IMR-90 (cell line): ENCODE measurements at regions not wholly inside any gene's neighbourhood (a gene's known extent, or its start where the extent isn't known, plus 50 kb on each side); places are given as distances from the start of the nearest gene placed in this dataset.

Experiments used
- MAFK ChIP-seq: IDR thresholded peaks from 2 replicates; pipeline ENCODE4 v1.6.1; 2012; ENCODE audit warnings: low read depth, low read length, improper control_type of control experiment
- MAZ ChIP-seq: IDR thresholded peaks from 2 replicates; pipeline ENCODE4 v1.6.1; 2012; ENCODE audit warnings: low read depth, mild to moderate bottlenecking, low read length, improper control_type of control experiment, moderate library complexity, borderline replicate concordance
- POLR2A ChIP-seq: IDR thresholded peaks from 2 replicates; pipeline ENCODE4 v1.6.1; 2012; ENCODE audit warnings: mild to moderate bottlenecking, low read depth, low read length
- RAD21 ChIP-seq: IDR thresholded peaks from 2 replicates; pipeline ENCODE4 v1.6.1; 2012; ENCODE audit warnings: low read length, improper control_type of control experiment
- TF ChIP-seq, protein P1 (sequence below): conservative IDR thresholded peaks from 2 replicates; pipeline ENCODE4 v1.5.1; 2012; ENCODE audit warnings: mild to moderate bottlenecking, low read depth, low read length, improper control_type of control experiment
- TF ChIP-seq, protein P2 (sequence below): fragments of 150-350 bp; IDR thresholded peaks from 2 replicates; pipeline ENCODE4 v1.6.1; 2017; ENCODE audit warnings: mild to moderate bottlenecking, antibody characterized with exemption, low read length, low read depth

DNA sequence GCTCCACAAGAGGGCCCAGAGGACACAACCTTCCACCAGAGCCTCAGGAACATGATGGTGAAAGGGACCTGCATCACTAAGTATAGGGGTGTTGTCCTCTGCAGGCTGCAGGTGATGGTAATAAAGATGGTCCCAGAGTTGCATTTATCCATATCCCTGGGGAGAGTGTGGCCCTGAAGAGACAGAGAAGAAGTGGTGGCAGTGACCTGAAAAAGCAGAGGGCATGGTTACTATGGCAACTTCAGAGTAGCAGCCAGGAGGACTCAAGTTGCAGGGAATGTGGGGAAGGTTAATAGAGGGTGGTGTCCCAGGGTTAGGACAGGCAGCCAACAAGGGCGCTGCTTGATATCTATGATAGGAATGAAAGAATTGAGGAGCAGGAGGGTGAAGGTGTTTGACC lies 57.1 kb downstream of the HLA-A start:
- no peak for TF ChIP-seq POLR2A
- TF ChIP-seq, protein P1, sequence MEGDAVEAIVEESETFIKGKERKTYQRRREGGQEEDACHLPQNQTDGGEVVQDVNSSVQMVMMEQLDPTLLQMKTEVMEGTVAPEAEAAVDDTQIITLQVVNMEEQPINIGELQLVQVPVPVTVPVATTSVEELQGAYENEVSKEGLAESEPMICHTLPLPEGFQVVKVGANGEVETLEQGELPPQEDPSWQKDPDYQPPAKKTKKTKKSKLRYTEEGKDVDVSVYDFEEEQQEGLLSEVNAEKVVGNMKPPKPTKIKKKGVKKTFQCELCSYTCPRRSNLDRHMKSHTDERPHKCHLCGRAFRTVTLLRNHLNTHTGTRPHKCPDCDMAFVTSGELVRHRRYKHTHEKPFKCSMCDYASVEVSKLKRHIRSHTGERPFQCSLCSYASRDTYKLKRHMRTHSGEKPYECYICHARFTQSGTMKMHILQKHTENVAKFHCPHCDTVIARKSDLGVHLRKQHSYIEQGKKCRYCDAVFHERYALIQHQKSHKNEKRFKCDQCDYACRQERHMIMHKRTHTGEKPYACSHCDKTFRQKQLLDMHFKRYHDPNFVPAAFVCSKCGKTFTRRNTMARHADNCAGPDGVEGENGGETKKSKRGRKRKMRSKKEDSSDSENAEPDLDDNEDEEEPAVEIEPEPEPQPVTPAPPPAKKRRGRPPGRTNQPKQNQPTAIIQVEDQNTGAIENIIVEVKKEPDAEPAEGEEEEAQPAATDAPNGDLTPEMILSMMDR, result no peak
- no peak for TF ChIP-seq RAD21
- TF ChIP-seq MAZ, result no peak
- TF ChIP-seq MAFK, result no peak
- TF ChIP-seq, protein P2, sequence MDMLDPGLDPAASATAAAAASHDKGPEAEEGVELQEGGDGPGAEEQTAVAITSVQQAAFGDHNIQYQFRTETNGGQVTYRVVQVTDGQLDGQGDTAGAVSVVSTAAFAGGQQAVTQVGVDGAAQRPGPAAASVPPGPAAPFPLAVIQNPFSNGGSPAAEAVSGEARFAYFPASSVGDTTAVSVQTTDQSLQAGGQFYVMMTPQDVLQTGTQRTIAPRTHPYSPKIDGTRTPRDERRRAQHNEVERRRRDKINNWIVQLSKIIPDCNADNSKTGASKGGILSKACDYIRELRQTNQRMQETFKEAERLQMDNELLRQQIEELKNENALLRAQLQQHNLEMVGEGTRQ, result no peak
